ENCODE measurements at regions not wholly inside any gene's neighbourhood (a gene's known extent, or its start where the extent isn't known, plus 50 kb on each side); places are given as distances from the start of the nearest gene placed in this dataset.

GRCh38 chr16:65908568-65908967 is 457.9 kb upstream of the CDH5 start:
- no peak for DNase-seq (ENCODE audit: low read depth)

GRCh38 chr16:65905331-65905730 is 461.2 kb upstream of the CDH5 start:
- no peak for DNase-seq (ENCODE audit: low read depth)

GRCh38 chr16:65896448-65897153 is 469.9 kb upstream of the CDH5 start:
- DNase-seq (ENCODE audit: low read depth): no peak

GRCh38 chr16:65895906-65896305 is 470.6 kb upstream of the CDH5 start:
- no peak for DNase-seq (ENCODE audit: low read depth)

- no peak for DNase-seq (ENCODE audit: low read depth)
Measured at GRCh38 chr16:65895486-65895885, 471.0 kb upstream of the CDH5 start.

- no peak for DNase-seq (ENCODE audit: low read depth)
Measured at GRCh38 chr16:65890203-65890602, 476.3 kb upstream of the CDH5 start.

GRCh38 chr16:65889533-65889966 is 476.9 kb upstream of the CDH5 start:
- DNase-seq (ENCODE audit: low read depth): no peak

GRCh38 chr16:65888201-65888600 is 478.3 kb upstream of the CDH5 start:
- DNase-seq (ENCODE audit: low read depth): no peak

GRCh38 chr16:65884018-65884417 is 482.5 kb upstream of the CDH5 start:
- no peak for DNase-seq (ENCODE audit: low read depth)

- no peak for DNase-seq (ENCODE audit: low read depth)
Measured at GRCh38 chr16:65878347-65878746, 488.1 kb upstream of the CDH5 start.

GRCh38 chr16:65876624-65877023 is 489.9 kb upstream of the CDH5 start:
- DNase-seq (ENCODE audit: low read depth): no peak

- DNase-seq (ENCODE audit: low read depth): no peak
Measured at GRCh38 chr16:65876056-65876408, 490.5 kb upstream of the CDH5 start.

GRCh38 chr16:65875381-65876055 is 491.0 kb upstream of the CDH5 start:
- DNase-seq (ENCODE audit: low read depth): no peak

- DNase-seq (ENCODE audit: low read depth): no peak
Measured at GRCh38 chr16:65869261-65869660, 497.2 kb upstream of the CDH5 start.

- DNase-seq (ENCODE audit: low read depth): no peak
Measured at GRCh38 chr16:65867276-65867960, 499.1 kb upstream of the CDH5 start.

- no peak for DNase-seq (ENCODE audit: low read depth)
Measured at GRCh38 chr16:65863236-65863635, 503.3 kb upstream of the CDH5 start.

GRCh38 chr16:65861131-65861731 is 505.3 kb upstream of the CDH5 start:
- no peak for DNase-seq (ENCODE audit: low read depth)

- no peak for DNase-seq (ENCODE audit: low read depth)
Measured at GRCh38 chr16:65855171-65856145, 511.0 kb upstream of the CDH5 start.

- no peak for DNase-seq (ENCODE audit: low read depth)
Measured at GRCh38 chr16:65846210-65846602, 520.3 kb upstream of the CDH5 start.

GRCh38 chr16:65845466-65846209 is 520.9 kb upstream of the CDH5 start:
- DNase-seq (ENCODE audit: low read depth): no peak

- DNase-seq (ENCODE audit: low read depth): no peak
Measured at GRCh38 chr16:65843941-65844340, 522.5 kb upstream of the CDH5 start.

Measured in fibroblast of gingiva (primary cell).